Nephron (organoid): ENCODE measurements at regions not wholly inside any gene's neighbourhood (a gene's known extent, or its start where the extent isn't known, plus 50 kb on each side); places are given as distances from the start of the nearest gene placed in this dataset.

Experiments used
- H3K27ac Mint-ChIP-seq, 3 experiments: 2 replicates each; pipeline ENCODE4 v1.8.0; 2020; ENCODE audit warnings: mixed read lengths in 3 of 3, mild to moderate bottlenecking in 2 of 3, moderate library complexity in 1 of 3
- H3K27me3 Mint-ChIP-seq: 2 replicates; pipeline ENCODE4 v1.8.0; 2021; ENCODE audit warnings: low read depth, mild to moderate bottlenecking, moderate library complexity, mixed read lengths
- H3K36me3 Mint-ChIP-seq: 2 replicates; pipeline ENCODE4 v1.8.0; 2020; ENCODE audit warnings: low read depth, mixed read lengths
- H3K4me1 Mint-ChIP-seq: 2 replicates; pipeline ENCODE4 v1.8.0; 2020; ENCODE audit warnings: mixed read lengths
- H3K4me3 Mint-ChIP-seq, 3 experiments: 2 replicates each; pipeline ENCODE4 v1.8.0; 2020; ENCODE audit warnings: mild to moderate bottlenecking in 3 of 3, mixed read lengths in 3 of 3, moderate library complexity in 2 of 3
- H3K9me3 Mint-ChIP-seq: 2 replicates; pipeline ENCODE4 v1.8.0; 2020; ENCODE audit warnings: mixed read lengths
- TF ChIP-seq, protein P1 (sequence below), 3 experiments: fragments of 200-600 bp; sonication (generic); IDR thresholded peaks; one replicate each; pipeline ENCODE4 v1.5.0; 2021; ENCODE audit warnings: antibody characterized with exemption in 3 of 3; ENCODE audit not compliant: unreplicated experiment in 3 of 3

DNA sequence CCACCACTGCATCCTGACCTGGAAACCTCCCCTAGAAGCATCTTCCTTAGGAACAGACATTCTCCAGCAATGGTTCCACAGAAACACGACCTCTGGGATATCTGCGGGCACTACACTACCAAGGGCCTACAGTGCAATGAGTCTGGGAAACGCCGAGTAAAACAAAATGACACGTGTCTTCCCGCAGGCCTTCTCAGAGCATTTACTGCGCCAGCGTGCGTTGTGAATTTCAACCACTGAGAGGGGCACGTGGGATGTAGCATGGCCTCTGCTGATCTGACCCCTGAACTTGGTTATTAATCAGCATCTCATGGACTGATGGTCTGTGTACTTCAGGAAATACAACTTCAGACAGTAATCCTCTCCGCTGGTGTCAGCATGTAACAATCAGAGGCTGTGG, 173.0 kb downstream of the C16orf95 start:
- Mint-ChIP-seq H3K4me1 (peaks cover 14% of the 10 kb centered on the region), H3K27ac (no peak overlapping the region), H3K4me3 (no peak overlapping the region), H3K36me3 (peaks cover 8% of the 10 kb centered on the region), H3K27me3 (peaks cover 44% of the 10 kb centered on the region), H3K9me3 (peaks cover 13% of the 10 kb centered on the region)
- TF ChIP-seq, protein P1, sequence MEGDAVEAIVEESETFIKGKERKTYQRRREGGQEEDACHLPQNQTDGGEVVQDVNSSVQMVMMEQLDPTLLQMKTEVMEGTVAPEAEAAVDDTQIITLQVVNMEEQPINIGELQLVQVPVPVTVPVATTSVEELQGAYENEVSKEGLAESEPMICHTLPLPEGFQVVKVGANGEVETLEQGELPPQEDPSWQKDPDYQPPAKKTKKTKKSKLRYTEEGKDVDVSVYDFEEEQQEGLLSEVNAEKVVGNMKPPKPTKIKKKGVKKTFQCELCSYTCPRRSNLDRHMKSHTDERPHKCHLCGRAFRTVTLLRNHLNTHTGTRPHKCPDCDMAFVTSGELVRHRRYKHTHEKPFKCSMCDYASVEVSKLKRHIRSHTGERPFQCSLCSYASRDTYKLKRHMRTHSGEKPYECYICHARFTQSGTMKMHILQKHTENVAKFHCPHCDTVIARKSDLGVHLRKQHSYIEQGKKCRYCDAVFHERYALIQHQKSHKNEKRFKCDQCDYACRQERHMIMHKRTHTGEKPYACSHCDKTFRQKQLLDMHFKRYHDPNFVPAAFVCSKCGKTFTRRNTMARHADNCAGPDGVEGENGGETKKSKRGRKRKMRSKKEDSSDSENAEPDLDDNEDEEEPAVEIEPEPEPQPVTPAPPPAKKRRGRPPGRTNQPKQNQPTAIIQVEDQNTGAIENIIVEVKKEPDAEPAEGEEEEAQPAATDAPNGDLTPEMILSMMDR (IDR thresholded peaks at IDR 0.05; ENCODE audit: unreplicated experiment in 3 of 3), result no peak

DNA sequence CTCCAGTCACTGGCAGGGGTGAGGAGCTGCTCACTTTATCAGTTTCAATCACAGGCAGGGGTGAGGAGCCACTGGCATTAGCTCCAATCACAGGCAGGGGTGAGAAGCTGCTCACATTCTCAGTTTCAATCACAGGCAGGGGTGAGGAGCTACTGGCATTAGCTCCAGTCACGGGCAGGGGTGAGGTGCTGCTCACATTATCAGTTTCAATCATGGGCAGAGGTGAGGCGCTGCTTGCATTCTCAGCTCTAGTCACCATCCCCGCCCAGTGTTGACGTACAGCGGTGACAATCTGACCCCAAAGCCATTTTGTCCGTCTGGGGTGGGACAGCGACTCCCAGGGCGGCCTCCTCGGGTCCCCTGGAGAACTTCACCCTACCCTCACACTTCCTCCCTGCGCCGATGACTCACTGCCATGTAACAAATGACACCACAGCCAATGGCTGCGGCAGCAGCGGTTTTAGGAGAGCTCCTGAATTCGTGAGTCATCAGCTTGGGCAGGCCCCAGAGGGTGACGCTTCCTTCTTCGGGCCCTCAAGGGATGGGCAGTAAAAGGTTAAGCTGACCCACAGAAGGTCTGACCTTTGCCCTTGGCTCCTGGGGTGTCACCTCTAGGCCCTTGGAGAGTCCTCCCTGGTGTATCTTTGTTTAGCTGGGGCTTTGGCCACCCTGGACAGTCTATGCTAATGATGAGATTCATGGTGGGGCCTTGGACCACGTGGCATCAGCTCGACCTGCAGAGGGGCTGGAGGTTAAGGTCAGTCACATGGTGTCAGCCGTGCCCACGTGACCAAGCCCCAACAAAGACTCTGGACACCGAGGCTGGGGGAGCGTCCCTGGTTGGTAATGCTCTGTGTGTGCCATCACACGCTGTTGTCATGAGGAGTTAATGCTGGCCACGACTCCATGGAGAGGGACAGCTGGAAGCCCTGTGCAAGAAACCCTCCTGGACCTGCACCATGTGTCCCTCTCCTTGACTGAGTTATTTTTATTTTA, 171.7 kb downstream of the C16orf95 start:
- H3K36me3 Mint-ChIP-seq, result peaks cover 7% of the 10 kb centered on the region
- no peak overlapping the region for H3K4me3 Mint-ChIP-seq
- peaks cover 8% of the 10 kb centered on the region for H3K9me3 Mint-ChIP-seq
- peaks cover 38% of the 10 kb centered on the region for H3K27me3 Mint-ChIP-seq
- TF ChIP-seq, protein P1 (IDR thresholded peaks at IDR 0.05; ENCODE audit: unreplicated experiment in 3 of 3), result no peak
- peaks cover 12% of the 10 kb centered on the region for H3K4me1 Mint-ChIP-seq
- H3K27ac Mint-ChIP-seq, result no peak overlapping the region

DNA sequence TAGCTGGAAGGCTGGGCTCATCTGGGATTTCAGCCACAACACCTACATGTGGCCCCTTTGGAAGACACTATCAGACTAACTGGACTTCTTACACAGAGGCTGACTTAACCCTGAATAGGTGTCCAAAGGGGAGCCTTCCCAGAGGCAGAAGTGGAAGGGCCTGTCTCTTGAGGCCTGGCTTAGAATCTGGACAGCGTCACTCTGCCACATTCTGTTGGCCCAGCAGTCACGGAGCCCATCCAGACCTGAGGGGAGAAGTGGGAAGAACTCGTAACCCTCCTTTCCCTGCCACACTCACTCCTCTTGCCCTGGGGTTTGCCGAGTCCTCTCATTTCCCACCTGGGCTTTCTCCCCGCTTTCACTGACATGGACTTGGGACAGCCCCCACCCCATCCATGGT, 170.5 kb downstream of the C16orf95 start:
- H3K4me3 Mint-ChIP-seq, result no peak overlapping the region
- H3K9me3 Mint-ChIP-seq, result peaks cover 5% of the 10 kb centered on the region
- H3K36me3 Mint-ChIP-seq, result peaks cover 4% of the 10 kb centered on the region
- peaks cover 12% of the 10 kb centered on the region for H3K4me1 Mint-ChIP-seq
- TF ChIP-seq, protein P1 (IDR thresholded peaks at IDR 0.05; ENCODE audit: unreplicated experiment in 3 of 3), result no peak
- H3K27ac Mint-ChIP-seq, result no peak overlapping the region
- H3K27me3 Mint-ChIP-seq, result peaks cover 44% of the 10 kb centered on the region

DNA sequence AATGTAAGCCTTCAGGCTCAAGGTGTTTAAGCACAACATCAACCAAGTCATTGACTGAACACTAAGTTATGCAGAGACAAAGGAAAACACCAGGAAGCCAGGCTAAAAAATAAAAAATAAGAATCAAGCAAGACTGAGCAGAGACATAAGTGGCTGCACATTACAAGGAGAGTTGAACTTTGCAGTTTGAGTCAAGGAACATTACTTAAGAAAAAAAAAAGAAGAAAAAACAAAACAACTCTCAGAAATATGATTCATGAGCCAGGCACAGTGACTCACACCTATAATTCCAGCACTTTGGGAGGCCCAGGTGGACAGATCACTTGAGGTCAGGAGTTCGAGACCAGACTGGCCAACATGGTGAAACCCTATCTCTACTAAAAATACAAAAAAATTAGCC, 168.1 kb downstream of the C16orf95 start:
- TF ChIP-seq, protein P1 (IDR thresholded peaks at IDR 0.05; ENCODE audit: unreplicated experiment in 3 of 3), result no peak

DNA sequence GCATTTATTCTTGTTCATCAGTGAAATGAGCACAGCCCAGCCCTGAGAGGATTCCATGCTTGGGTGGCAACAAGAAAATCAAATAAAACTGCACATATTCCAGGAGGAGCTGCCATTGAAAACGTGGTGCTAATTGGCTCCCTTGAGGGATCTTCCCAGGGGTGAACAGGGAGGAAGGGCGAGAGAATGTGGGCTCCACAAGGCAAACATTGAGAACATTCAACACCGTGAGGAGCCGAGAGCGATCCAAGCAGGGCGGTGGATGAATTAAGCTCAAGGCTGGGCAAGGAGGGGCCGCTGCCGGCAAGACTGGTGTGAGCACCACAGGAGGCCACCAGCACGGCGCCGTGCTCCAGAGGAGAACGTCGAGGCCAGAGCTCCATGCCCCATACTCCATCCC, 166.9 kb downstream of the C16orf95 start:
- TF ChIP-seq, protein P1 (IDR thresholded peaks at IDR 0.05; ENCODE audit: unreplicated experiment in 3 of 3), result no peak
- peaks cover 7% of the 10 kb centered on the region for H3K9me3 Mint-ChIP-seq
- peaks cover 9% of the 10 kb centered on the region for H3K4me1 Mint-ChIP-seq
- H3K4me3 Mint-ChIP-seq, result no peak overlapping the region
- no peak overlapping the region for H3K27ac Mint-ChIP-seq
- peaks cover 8% of the 10 kb centered on the region for H3K36me3 Mint-ChIP-seq
- peaks cover 44% of the 10 kb centered on the region for H3K27me3 Mint-ChIP-seq

More for the DNA sequence above, 168.1 kb downstream of the C16orf95 start:
- H3K27ac Mint-ChIP-seq, result no peak overlapping the region
- H3K4me1 Mint-ChIP-seq, result peaks cover 9% of the 10 kb centered on the region
- peaks cover 47% of the 10 kb centered on the region for H3K27me3 Mint-ChIP-seq
- H3K9me3 Mint-ChIP-seq, result peaks cover 7% of the 10 kb centered on the region
- H3K36me3 Mint-ChIP-seq, result peaks cover 8% of the 10 kb centered on the region
- no peak overlapping the region for H3K4me3 Mint-ChIP-seq
